ACHN (cell line): ENCODE measurements at regions not wholly inside any gene's neighbourhood (a gene's known extent, or its start where the extent isn't known, plus 50 kb on each side); places are given as distances from the start of the nearest gene placed in this dataset.

Source experiments
- DNase-seq: peaks from one replicate; pipeline ENCODE4 v3.0.0-alpha.2; 2015
- in situ Hi-C: cut with HindIII; loops from 2 replicates; pipeline ENCODE4 v1.10.0; 2017; ENCODE audit warnings: low sequenced_read_pairs, low pct_ligation_motif_present, low pct_unique_long_range_greater_than_20kb

DNA sequence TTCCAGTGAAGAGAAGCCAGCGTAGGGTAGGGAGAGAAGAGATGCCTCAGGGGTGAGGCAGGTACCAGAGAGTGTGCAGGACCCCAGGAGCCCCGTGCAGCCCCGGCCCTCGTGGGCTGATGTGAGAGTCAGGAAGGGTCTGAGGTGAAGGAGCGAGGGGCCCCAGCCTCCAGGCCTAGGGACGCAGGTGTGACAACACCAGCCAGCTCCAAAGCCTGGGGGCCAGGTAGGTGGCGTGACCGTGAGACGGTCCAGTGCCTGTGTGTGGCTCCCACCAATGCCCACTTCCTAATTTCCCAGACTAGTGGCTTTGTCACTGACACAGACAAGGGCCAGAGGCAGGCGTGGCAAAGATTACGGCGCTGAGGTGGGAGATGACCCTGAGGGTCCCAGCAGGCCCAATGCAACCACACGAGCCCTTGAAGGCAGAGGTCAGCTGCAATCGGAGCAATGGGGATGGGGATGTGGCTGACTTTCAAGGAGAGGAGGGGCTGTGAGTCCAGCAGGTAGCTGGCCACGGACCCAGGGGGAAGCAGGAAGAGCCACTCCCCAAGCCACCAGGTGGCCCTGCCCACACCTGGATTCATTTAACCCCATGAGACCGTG lies 86.0 kb upstream of the SNTG2 start:
- in situ Hi-C loops, result no loop called here
- DNase-seq, result no peak

DNA sequence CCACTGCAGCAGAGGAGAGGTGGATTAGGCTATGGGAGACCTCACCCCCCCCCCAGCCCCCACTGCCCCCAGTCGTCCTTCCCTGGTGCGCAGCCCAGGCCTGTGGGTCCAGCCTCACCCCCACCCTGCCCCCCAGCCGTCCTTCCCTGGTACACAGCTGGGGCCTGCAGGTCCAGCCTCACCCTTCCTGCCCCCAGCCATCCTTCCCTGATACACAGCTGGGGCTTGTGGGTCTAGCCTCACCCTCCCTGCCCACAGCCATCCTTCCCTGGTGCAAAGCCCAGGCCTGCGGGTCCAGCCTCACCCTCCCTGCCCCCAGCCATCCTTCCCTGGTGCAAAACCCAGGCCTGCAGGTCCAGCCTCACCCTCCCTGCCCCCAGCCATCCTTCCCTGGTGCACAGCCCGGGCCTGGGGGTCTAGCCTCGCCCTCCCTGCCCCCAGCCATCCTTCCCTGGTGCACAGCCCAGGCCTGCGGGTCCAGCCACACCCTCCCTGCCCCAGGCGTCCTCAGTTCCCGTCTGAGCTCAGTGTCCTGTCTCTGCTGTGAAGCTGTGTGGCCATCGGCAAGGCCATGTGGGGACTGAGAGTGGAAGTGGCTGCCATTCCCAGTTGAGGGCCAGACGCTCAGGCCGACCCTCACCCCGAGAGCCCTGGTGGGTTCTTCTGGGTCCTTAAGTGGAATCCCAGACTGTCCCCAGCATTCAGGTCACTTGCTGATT lies 86.8 kb upstream of the SNTG2 start:
- in situ Hi-C loops, result no loop called here
- DNase-seq, result no peak

DNA sequence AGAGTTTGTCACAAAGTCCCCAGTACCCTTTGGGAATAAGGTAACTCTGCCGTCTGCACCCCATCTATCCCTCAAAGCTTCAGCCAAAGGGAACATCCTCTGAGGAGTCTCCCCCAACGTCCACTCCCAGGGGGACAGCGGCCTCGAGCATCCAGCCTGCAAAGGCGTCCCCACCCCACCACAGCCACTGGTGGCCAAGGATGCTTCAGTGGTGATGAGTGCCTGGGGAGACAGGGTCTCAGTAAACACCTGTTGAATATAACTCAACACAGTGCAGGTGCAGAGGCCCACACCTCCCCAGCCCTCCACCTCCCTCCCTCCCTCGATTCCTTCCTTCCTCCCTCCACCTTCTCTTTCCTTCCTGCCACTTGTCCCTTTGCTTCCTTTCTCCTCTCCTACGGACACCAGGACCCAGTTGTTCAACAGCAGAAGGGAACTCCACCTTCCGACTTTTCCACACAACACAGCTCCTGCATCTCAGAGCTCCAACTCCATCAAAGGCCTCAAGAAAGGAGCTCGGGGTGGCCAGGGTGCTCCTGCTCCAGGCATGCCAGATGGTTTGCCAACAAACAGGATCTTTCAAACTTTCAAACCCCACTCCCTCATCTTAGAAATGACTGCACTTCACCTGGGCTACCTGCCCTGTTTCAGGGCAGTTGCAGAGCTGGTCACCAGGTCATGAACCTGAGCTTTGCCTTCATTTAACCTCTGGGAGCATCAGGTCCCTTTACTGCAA lies 87.8 kb upstream of the SNTG2 start:
- in situ Hi-C loops, result no loop called here
- DNase-seq, result no peak

DNA sequence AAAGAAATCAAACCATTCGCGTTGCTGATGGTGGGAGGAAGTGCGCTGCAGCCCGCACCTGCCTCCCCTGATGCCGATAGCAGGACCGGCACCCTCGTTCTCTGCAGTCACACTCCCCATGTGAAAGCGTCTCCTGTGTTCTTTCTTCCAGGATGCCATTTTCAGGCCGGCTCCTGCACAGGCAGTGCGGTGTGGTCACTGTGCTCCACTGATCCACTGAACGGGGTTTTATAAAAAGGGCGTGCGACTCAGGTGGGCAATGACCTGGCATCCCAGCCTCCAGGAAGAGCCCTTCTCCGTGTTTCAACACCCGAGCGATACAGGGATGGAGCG lies 88.3 kb upstream of the SNTG2 start:
- in situ Hi-C loops, result no loop called here
- DNase-seq, result no peak

DNA sequence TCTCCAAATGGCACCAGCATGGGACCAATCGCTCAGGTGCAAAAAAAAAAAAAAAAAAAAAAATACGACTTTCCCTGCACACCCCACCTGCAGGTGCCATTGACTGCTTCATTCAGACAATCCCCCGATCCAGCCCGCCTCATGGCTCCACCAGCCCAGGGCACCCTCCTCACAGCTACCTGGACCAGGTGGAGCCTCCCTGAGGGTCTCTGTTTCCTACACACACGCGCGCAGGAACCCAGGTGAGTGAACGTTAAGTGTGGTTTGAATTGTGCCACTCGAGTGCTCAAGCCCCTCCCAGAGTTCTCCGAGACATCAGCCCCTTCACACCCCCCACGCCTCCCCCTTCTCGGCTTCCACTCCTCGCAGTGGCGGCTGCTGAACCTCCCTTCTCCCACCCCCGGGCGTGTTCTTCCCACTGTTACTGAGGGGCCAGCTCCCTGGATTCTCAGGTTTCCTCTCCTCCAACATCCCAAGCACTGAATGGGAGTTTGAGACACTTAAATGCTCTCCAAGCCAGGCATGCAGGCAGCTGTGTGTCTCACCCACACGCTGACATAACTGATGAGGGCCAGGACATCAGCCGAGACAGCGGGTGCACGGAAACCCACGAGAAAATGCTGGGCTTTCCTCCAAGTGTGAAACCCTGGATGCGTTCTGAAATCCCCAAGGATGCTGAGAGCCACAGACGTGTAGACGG lies 88.8 kb upstream of the SNTG2 start:
- DNase-seq, result no peak
- in situ Hi-C loops, result no loop called here

DNA sequence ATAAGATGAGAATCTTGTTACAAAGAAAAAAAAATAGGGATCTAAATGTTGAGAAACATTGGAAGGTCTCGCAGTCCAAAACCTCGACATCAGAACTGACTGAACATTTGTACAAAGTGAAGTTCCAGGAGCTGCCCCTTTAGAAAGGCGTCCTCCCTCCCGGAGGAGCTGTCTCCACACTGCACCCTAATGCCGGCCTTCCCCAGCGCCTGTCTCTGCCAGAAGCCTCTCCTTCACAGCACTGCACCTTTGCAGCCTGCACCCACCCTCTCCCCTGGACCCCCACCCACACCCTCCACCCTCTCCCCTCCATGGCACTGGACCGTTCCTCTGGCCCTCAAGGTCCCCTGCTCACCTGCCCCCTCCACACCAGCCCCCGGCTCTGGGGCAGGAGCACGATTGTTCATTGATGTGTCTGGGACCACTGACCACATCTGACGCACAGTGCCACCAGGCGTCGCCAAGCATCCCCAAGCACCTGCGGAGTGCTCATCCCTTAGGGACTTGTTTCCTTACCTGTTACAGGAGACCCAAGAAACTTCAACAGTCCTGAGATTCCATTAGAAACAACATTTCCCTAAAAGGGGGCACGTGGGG lies 90.3 kb upstream of the SNTG2 start:
- DNase-seq, result no peak
- in situ Hi-C loops, result no loop called here

DNA sequence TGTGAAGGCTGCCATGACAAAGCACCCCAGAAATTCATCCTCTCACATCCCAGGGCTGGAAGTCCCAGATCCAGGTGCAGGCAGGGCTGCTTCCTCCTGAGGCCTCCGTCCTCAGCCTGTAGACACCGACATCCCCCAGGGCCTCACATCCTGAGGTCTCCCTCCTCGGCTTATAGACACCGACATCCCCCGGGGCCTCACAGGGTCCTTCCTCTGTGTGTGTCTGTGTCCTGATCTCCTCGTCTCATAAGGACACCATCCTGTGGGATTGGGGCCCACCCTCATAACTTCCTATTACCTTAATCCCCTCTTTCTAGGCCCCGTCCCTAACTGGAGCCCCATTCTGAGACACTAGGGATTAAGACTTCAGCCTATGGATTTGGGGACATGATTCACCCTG lies 92.0 kb upstream of the SNTG2 start:
- no peak for DNase-seq
- in situ Hi-C loops, result no loop called here

DNA sequence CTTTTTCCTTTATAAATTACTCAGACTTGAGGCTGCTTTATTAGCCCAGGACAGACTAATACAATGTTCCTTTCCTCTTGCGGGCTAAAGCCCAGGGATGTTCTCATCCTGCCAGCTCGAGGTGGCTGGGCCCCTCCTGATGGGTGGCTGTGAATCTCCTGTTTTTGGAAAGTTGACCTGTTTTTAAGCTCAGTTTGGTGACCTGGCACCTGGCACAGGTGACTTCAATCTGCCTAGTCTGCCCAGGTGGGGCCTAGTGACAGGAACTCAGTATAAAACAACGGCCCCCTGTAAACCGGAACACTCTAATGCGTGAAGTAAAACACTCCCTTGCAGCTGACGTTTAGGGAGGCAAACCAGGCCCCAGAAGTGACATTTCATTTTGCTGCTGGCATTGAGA lies 92.7 kb upstream of the SNTG2 start:
- in situ Hi-C loops, result no loop called here
- DNase-seq, result no peak

DNA sequence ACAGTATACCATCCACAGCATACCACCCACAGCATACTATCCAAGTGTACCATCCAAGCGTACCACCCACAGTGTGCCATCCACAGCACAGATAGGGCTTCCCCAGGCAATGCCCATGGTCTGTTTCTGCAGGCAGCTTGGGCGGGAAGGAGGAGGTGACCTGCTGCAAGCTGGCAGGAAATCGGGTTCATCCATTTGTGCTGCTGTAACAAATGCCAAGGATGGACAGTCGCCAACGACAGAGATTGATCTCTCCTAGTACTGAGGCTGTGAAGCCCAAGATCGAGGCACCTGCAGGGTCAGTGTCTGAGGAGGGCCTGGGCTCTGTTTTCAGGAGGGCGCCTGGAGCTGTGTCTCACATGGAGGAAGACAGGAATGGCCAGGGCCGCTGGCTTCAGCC lies 93.6 kb upstream of the SNTG2 start:
- in situ Hi-C loops, result no loop called here
- no peak for DNase-seq

DNA sequence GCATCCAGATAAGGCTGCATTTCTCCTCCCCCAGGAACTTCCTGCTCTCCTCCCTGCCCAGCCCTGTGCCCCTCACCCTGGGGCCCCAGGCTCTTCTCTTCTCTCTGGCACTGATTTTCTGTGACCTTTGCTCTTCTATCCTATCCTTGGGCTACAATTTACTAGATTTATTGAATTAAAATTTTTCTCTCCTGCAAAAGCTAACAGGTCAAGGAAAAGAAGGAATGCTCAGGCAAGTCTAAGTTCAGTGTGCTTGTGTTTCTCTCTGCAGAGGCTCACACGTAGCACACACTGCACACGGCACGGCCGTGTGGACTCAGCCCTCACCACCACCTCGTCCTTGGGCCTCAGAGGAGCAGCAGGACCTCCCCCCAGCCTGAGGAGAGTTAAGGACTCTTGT lies 94.2 kb upstream of the SNTG2 start:
- DNase-seq, result no peak
- in situ Hi-C loops, result no loop called here

DNA sequence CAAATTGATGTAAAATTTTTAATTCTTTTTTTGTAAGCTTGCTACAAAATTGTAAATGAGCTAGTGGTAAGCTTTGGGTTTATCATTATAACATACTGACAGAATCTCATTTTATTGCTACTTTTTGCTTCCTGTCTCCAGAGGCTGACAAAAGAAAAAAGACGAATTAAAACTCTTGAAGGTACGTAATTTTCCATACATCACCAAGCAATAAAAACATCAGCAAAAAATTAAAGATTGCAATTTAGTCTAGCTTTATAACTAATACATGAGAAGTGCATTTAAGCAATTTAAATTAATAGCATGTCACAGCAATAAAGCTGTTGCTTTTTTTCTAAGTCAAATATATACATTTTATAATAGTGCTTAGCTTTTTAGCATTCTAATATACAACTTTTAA lies 94.6 kb upstream of the SNTG2 start:
- DNase-seq, result no peak

DNA sequence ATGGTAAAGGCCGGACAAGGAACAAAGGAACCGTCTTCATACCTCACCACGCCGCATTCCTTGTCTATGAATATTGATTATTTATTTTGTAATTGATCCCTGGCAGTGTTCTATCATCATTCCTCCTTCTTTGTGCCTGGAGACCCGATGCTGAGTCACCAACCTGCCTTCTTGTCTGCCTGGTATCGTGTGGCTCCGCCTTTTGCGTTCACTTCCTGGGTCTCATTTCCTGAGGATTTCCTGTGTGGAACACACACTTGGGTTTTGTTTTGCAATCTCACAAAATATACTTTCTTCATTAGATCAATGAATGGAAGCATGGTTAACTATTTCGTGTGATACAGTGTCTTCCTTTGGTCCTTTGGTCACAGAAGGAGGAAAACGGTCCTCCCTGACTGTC lies 95.5 kb upstream of the SNTG2 start:
- no peak for DNase-seq
- in situ Hi-C loops, result no loop called here

More for the DNA sequence above, 94.6 kb upstream of the SNTG2 start:
- in situ Hi-C loops, result no loop called here

DNA sequence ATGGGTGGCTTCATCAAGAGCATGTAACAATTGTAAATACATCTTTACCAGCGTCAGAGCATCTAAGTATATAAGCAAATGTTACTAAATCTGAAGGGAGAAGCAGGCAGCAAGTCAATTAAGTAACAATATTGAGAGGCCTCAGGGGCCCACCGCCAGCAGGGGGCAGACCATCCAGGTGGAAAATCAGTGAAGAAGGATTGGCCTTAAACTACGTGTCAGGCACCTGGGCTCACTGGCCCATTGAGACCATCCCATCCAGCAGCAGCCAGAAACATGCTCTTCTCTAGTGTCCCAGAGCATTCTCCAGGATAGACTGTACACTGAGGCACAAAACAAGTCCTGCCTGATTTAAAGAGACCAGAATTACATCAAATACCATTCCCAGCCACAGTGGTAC lies 96.2 kb upstream of the SNTG2 start:
- in situ Hi-C loops, result no loop called here
- DNase-seq, result peak; percentile 22

DNA sequence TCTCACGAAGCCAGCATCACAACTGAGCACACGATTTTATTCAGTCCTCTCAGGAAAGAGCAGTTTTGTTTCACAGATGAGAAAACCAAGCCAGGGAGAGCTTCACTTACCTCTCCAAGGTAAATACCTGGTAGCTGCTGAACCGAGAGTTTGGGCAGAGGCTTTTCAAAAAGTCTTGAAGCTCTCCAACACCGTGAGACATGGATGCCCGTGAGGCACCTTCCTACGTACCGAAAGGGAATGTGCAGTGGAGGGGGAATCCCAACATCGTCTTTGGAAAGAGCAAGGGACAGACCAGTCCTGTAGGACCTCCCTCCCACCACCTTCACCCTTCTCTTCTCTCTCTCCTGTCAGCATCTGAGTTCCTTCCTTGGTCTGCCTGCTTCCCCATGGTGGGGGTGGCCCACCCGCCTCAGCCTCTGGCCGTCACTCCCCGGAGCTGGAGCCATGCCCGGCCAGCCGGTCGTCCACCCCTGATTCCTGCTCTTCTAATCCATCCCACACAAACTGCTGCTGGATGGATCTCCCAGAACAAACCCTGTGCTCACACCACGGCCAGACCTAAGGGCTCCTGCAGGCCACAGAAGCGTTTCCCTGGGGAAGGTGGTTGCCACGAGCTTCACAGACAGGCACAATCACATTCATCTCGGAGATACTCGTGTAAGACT lies 97.3 kb upstream of the SNTG2 start:
- DNase-seq, result no peak
- in situ Hi-C loops, result no loop called here

DNA sequence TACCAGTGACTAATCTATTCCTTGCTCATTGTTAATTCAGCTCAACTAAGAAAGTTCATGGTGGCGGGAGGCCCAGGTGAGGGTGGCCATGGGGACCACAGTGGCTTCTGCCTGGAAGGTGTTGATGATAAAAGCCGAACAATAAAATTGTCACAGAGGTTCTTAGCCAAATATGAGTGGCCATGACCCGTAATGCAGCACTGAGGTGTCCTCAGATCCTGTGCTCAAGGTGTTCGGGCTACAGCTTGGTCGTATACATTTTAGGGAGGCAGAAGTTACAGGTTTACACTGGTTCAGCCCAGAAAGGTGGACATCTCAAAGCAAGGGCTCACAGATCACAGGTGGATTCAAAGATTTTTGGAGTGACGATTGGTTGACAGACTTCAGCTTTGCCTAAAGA lies 98.5 kb upstream of the SNTG2 start:
- in situ Hi-C loops, result no loop called here
- DNase-seq, result no peak

DNA sequence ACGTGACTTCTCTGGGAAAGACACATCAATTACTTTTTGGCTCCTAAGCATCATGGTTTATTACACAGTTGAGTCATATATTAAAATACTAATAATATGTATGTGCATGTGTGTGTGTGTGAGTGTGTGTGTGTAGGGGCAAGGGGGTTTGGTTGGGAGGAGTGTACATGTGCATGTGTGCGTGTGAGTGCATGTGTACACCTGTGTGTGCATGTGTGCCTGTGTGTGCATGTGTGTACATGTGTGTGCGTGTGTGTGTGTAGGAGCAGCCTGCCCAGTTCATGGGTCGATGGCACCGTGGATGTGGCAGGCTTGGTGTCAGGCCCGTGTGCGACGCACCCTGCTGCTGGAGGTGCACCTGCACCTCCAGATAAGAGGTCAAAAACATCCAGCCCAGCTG lies 99.0 kb upstream of the SNTG2 start:
- in situ Hi-C loops, result no loop called here
- no peak for DNase-seq

DNA sequence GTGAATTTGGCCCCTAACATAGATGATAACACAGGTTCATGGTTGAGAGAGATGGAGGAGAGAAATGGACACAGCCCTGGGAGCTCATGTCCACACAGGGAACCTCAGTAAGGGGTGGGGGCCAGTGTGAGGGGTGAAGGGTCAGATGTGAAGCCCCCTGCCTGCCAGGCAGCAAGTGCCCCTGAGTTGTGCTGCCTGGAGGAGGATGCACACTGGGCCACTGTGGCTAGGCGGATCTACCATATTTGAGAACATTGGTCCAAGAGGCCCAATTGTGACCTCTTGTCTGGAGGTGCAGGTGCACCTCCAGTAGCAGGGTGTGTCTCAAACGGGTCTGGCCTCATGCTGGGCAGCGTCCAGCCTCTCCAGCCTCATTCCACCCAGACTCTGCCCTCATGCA lies 99.6 kb upstream of the SNTG2 start:
- in situ Hi-C loops, result no loop called here

DNA sequence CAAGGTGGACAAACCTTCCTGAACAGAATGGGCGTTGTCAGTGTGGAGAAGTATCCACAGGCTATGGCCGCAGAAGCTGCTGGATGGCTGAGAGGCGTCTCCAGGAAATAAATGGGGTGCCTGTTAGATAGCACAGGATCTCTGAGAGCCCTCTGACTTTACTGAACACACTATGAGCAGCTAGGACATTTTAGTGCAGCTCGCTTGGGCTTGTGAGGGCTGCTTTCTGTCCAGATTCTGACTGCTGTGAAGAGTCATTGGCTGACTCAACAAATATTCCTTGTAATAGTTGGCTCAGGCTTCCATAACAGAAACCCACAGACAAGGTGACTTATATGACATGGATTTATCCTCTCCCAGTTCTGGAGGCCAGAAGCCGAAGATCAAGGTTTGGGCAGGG lies 100.2 kb upstream of the SNTG2 start:
- in situ Hi-C loops, result no loop called here

More for the DNA sequence above, 99.6 kb upstream of the SNTG2 start:
- no peak for DNase-seq

DNA sequence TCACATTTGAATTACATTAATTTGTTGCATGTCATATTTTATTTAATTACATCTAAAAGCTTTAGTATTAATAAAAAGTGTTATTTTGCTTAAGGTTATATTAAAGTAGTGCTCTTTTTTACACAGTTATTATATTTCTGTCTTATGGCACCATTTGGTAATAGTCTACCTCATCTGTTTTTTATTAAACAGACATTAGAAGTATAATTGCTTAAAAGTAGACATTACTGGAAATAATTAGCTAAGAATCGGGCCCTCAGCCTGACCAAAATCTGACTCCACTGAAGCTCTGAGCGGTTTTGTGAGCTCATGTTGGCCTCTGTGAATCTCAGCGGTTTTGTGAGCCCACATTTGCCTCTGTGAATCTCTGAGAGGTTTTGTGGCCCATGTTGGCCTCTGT lies 102.5 kb upstream of the SNTG2 start:
- no peak for DNase-seq
- in situ Hi-C loops, result no loop called here

More for the DNA sequence above, 100.2 kb upstream of the SNTG2 start:
- DNase-seq, result no peak
